H9 (cell line): ENCODE measurements at regions not wholly inside any gene's neighbourhood (a gene's known extent, or its start where the extent isn't known, plus 50 kb on each side); places are given as distances from the start of the nearest gene placed in this dataset.

Experiments
- DNase-seq: peaks from one replicate; pipeline ENCODE4 v3.0.0-alpha.2; 2017
- H2AFZ ChIP-seq: one replicate; pipeline ENCODE4 v1.6.1; 2013; ENCODE audit warnings: mild to moderate bottlenecking, low read length, control low read depth, moderate library complexity
- H2AK5ac ChIP-seq: 2 replicates; pipeline ENCODE4 v1.6.1; 2013; ENCODE audit warnings: low read length, control low read depth, mixed read lengths; ENCODE audit not compliant: insufficient read length
- H2BK120ac ChIP-seq: one replicate; pipeline ENCODE4 v1.6.1; 2013; ENCODE audit warnings: low read depth, mild to moderate bottlenecking, low read length, control low read depth, inconsistent platforms; ENCODE audit not compliant: poor library complexity, severe bottlenecking
- H2BK12ac ChIP-seq: 2 replicates; pipeline ENCODE4 v1.6.1; 2013; ENCODE audit warnings: low read length, control low read depth, mixed read lengths, low read depth; ENCODE audit not compliant: insufficient read length
- H2BK15ac ChIP-seq: 2 replicates; pipeline ENCODE4 v1.6.1; 2013; ENCODE audit warnings: low read depth, low read length, control low read depth
- H2BK20ac ChIP-seq: one replicate; pipeline ENCODE4 v1.6.1; 2013; ENCODE audit warnings: low read depth, mild to moderate bottlenecking, low read length, control low read depth, inconsistent platforms; ENCODE audit not compliant: poor library complexity, severe bottlenecking
- H2BK5ac ChIP-seq: 2 replicates; pipeline ENCODE4 v1.6.1; 2013; ENCODE audit warnings: low read length, control low read depth, mixed read lengths; ENCODE audit not compliant: insufficient read length
- H3K14ac ChIP-seq: 2 replicates; pipeline ENCODE4 v1.6.1; 2013; ENCODE audit warnings: low read length, control low read depth; ENCODE audit not compliant: insufficient read depth
- H3K18ac ChIP-seq: 2 replicates; pipeline ENCODE4 v1.6.1; 2013; ENCODE audit warnings: low read depth, mild to moderate bottlenecking, mixed read lengths, low read length, control low read depth; ENCODE audit not compliant: insufficient read length
- H3K23ac ChIP-seq: 2 replicates; pipeline ENCODE4 v1.6.1; 2013; ENCODE audit warnings: low read length, control low read depth, mixed read lengths, low read depth; ENCODE audit not compliant: insufficient read length
- H3K23me2 ChIP-seq: 2 replicates; pipeline ENCODE4 v1.6.1; 2013; ENCODE audit warnings: low read depth, mild to moderate bottlenecking, mixed read lengths, low read length, control low read depth; ENCODE audit not compliant: insufficient read length, poor library complexity, severe bottlenecking
- H3K27ac ChIP-seq: 2 replicates; pipeline ENCODE4 v1.5.1; 2013; ENCODE audit warnings: low read length, control low read depth, mixed read lengths, low read depth; ENCODE audit not compliant: insufficient read length
- H3K27me3 ChIP-seq: 2 replicates; pipeline ENCODE4 v1.6.1; 2013; ENCODE audit warnings: low read length, control low read depth, inconsistent platforms; ENCODE audit not compliant: insufficient read depth
- H3K4ac ChIP-seq: 2 replicates; pipeline ENCODE4 v1.6.1; 2013; ENCODE audit warnings: low read depth, mild to moderate bottlenecking, control low read depth, inconsistent platforms, low read length, moderate library complexity
- H3K4me1 ChIP-seq: 2 replicates; pipeline ENCODE4 v1.6.1; 2013; ENCODE audit warnings: low read length, control low read depth, inconsistent platforms; ENCODE audit not compliant: insufficient read depth
- H3K4me2 ChIP-seq: 2 replicates; pipeline ENCODE4 v1.6.1; 2013; ENCODE audit warnings: low read length, control low read depth, mixed read lengths; ENCODE audit not compliant: insufficient read length, insufficient read depth
- H3K56ac ChIP-seq: 2 replicates; pipeline ENCODE4 v1.6.1; 2013; ENCODE audit warnings: low read depth, mild to moderate bottlenecking, mixed read lengths, low read length, control low read depth; ENCODE audit not compliant: insufficient read length
- H3K79me1 ChIP-seq: 2 replicates; pipeline ENCODE4 v1.6.1; 2013; ENCODE audit warnings: low read depth, mild to moderate bottlenecking, moderate library complexity, low read length, control low read depth, inconsistent platforms; ENCODE audit not compliant: insufficient read depth, poor library complexity, severe bottlenecking
- H3K79me2 ChIP-seq: 2 replicates; pipeline ENCODE4 v1.6.1; 2013; ENCODE audit warnings: low read length, control low read depth, inconsistent platforms; ENCODE audit not compliant: insufficient read depth
- H3K9ac ChIP-seq: 2 replicates; pipeline ENCODE4 v1.6.1; 2013; ENCODE audit warnings: low read length, control low read depth, mixed read lengths; ENCODE audit not compliant: insufficient read length; ENCODE audit errors: extremely low read depth
- H3K9me3 ChIP-seq: one replicate; pipeline ENCODE4 v1.6.1; 2013; ENCODE audit warnings: low read depth, low read length, inconsistent platforms; ENCODE audit not compliant: control insufficient read depth
- H3T11ph ChIP-seq: one replicate; pipeline ENCODE4 v1.6.1; 2013; ENCODE audit warnings: mild to moderate bottlenecking, low read length, control low read depth, inconsistent platforms
- H4K20me1 ChIP-seq: one replicate; pipeline ENCODE4 v1.6.1; 2013; ENCODE audit not compliant: control insufficient read depth, insufficient read length, insufficient read depth
- H4K5ac ChIP-seq: 2 replicates; pipeline ENCODE4 v1.6.1; 2013; ENCODE audit warnings: low read depth, mild to moderate bottlenecking, mixed read lengths, low read length, control low read depth; ENCODE audit not compliant: insufficient read length
- H4K8ac ChIP-seq: replicated peaks from 2 replicates; pipeline ENCODE4 v1.6.1; 2013; ENCODE audit warnings: low read length, control low read depth, mixed read lengths, low read depth; ENCODE audit not compliant: insufficient read length
- H4K91ac ChIP-seq: 2 replicates; pipeline ENCODE4 v1.6.1; 2013; ENCODE audit warnings: low read depth, mild to moderate bottlenecking, moderate library complexity, mixed read lengths, low read length, control low read depth; ENCODE audit not compliant: insufficient read length
- H3K27ac Mint-ChIP-seq, 3 experiments: 2 replicates in 2 of 3; 3 replicates in 1 of 3; pipeline ENCODE4 v1.8.0; 2020 to 2021; ENCODE audit warnings: mixed read lengths in 3 of 3, mild to moderate bottlenecking in 1 of 3, moderate library complexity in 1 of 3
- H3K27me3 Mint-ChIP-seq: 2 replicates; pipeline ENCODE4 v1.8.0; 2021; ENCODE audit warnings: low read depth, mild to moderate bottlenecking, moderate library complexity, mixed read lengths
- H3K36me3 Mint-ChIP-seq, 3 experiments: 2 replicates in 2 of 3; 3 replicates in 1 of 3; pipeline ENCODE4 v1.8.0; 2020 to 2021; ENCODE audit warnings: low read depth in 3 of 3, mixed read lengths in 3 of 3; ENCODE audit not compliant: insufficient read depth in 1 of 3
- H3K4me1 Mint-ChIP-seq, 2 experiments: 2 replicates each; pipeline ENCODE4 v1.8.0; 2020; ENCODE audit warnings: mixed read lengths in 2 of 2
- H3K4me3 Mint-ChIP-seq, 2 experiments: 2 replicates in 1 of 2; 3 replicates in 1 of 2; pipeline ENCODE4 v1.8.0; 2020 to 2021; ENCODE audit warnings: mild to moderate bottlenecking in 2 of 2, mixed read lengths in 2 of 2, moderate library complexity in 1 of 2
- H3K9me3 Mint-ChIP-seq, 2 experiments: 2 replicates in 1 of 2; 3 replicates in 1 of 2; pipeline ENCODE4 v1.8.0; 2020; ENCODE audit warnings: mild to moderate bottlenecking in 2 of 2, mixed read lengths in 2 of 2, moderate library complexity in 1 of 2
- WGBS: extraction: QIAGEN DNeasy Blood & Tissue Kit; methylation state at CpG from one replicate; pipeline ENCODE4 v1.1.7; 2013; ENCODE audit warnings: missing lambda C conversion rate, low lambda C conversion rate, mixed read lengths; ENCODE audit not compliant: insufficient read length; ENCODE audit errors: extremely low coverage; 5-methylcytosine and 5-hydroxymethylcytosine counted together
- TF ChIP-seq, protein P1 (sequence below): fragments of 200-600 bp; sonication (generic); conservative IDR thresholded peaks from 3 replicates; pipeline ENCODE4 v1.8.0; 2021; ENCODE audit warnings: antibody characterized with exemption, mild to moderate bottlenecking

DNA sequence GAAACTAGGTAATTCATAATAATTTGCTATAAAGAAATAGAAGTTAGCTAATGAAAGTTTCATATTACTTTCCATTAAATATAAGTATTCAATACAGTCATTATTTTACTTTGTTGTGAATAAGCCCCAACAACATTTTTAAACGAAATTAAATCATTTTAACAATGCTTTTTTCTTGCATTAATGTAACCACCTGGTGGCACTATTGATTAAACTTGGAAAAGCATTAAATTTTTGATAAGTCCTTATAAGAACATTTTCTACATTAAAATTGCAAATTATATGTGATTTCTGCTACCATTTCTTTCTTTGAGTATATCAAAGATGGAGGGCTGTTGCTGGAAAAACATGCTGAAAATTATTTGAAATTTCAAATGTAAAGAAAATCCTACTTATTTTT is 918.8 kb upstream of the TMPRSS15 start:
- no peak overlapping the region for H3K18ac ChIP-seq
- H3K9me3 ChIP-seq, result no peaks in the 10 kb centered on the region
- Mint-ChIP-seq H3K27ac (no peak overlapping the region), H3K9me3 (peaks cover under 1 to 4% of the 10 kb centered on the region in 2 experiments; a peak in 3 of 5 replicates), H3K4me3 (no peak overlapping the region), H3K27me3 (no peaks in the 10 kb centered on the region), H3K4me1 (0 out of 4 replicates have a peak, but pooled peaks cover 0 to 3% of the 10 kb centered on the region in 2 experiments), H3K36me3 (peaks cover 0 to 7% (median 0%) of the 10 kb centered on the region in 3 experiments; a peak in 1 of 7 replicates)
- no peaks in the 10 kb centered on the region for H3K27me3 ChIP-seq
- no peak overlapping the region for H3K23ac ChIP-seq
- H3K4me1 ChIP-seq, result no peaks in the 10 kb centered on the region
- no peak overlapping the region for H2BK120ac ChIP-seq
- no peak overlapping the region for H2BK12ac ChIP-seq
- H3K9ac ChIP-seq, result no peak overlapping the region
- H4K20me1 ChIP-seq, result no peaks in the 10 kb centered on the region
- no peak overlapping the region for H2AK5ac ChIP-seq
- H2BK20ac ChIP-seq, result no peak overlapping the region
- TF ChIP-seq, protein P1, sequence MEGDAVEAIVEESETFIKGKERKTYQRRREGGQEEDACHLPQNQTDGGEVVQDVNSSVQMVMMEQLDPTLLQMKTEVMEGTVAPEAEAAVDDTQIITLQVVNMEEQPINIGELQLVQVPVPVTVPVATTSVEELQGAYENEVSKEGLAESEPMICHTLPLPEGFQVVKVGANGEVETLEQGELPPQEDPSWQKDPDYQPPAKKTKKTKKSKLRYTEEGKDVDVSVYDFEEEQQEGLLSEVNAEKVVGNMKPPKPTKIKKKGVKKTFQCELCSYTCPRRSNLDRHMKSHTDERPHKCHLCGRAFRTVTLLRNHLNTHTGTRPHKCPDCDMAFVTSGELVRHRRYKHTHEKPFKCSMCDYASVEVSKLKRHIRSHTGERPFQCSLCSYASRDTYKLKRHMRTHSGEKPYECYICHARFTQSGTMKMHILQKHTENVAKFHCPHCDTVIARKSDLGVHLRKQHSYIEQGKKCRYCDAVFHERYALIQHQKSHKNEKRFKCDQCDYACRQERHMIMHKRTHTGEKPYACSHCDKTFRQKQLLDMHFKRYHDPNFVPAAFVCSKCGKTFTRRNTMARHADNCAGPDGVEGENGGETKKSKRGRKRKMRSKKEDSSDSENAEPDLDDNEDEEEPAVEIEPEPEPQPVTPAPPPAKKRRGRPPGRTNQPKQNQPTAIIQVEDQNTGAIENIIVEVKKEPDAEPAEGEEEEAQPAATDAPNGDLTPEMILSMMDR, result peak; percentile 51
- H4K8ac ChIP-seq, result no peak overlapping the region
- H3K27ac ChIP-seq, result no peak overlapping the region
- no peak overlapping the region for H4K91ac ChIP-seq
- H3K4me2 ChIP-seq, result no peak overlapping the region
- no CpG with 5 or more reads among the region's 1 CpG for WGBS
- H3K14ac ChIP-seq, result no peak overlapping the region
- H3K4ac ChIP-seq, result no peak overlapping the region
- no peaks in the 10 kb centered on the region for H3K23me2 ChIP-seq
- H3T11ph ChIP-seq, result no peak overlapping the region
- no peak overlapping the region for H2BK5ac ChIP-seq
- no peaks in the 10 kb centered on the region for H3K79me2 ChIP-seq
- DNase-seq, result no peak
- no peak overlapping the region for H4K5ac ChIP-seq
- H3K79me1 ChIP-seq, result no peaks in the 10 kb centered on the region
- no peak overlapping the region for H2BK15ac ChIP-seq
- no peak overlapping the region for H3K56ac ChIP-seq
- H2AFZ ChIP-seq, result no peak overlapping the region
